ENCODE measurements at regions not wholly inside any gene's neighbourhood (a gene's known extent, or its start where the extent isn't known, plus 50 kb on each side); places are given as distances from the start of the nearest gene placed in this dataset.
A peak's percentile ranks its signal among the peaks of the same experiment; 100 is the strongest.

- TF ChIP-seq SKIL (IDR thresholded peaks at IDR 0.05; ENCODE audit: low read depth, poor library complexity, severe bottlenecking), result no peak
Observed at GRCh38 chr5:82821846-82822633, 255.2 kb downstream of the TMEM167A start (continued).

GRCh38 chr5:82820961-82821845 is 256.0 kb downstream of the TMEM167A start:
- POLR2A ChIA-PET, result interaction anchor here (0.6 to 1.4 kb wide), 2 partner anchors 96 to 97 kb away, joined by 3 to 4 read pairs; no protein-coding TSS in a partner anchor
- Histone ChIP-seq H3K79me2 (ENCODE audit: control insufficient read depth, insufficient read depth, low read length) (no peaks in the 10 kb centered on the region), H2AFZ (ENCODE audit: control insufficient read depth, low read depth, low read length) (peak overlapping the region; percentile 82), H3K27me3 (replicated peaks in 1 of 2; ENCODE audit: control insufficient read depth in 2 of 2, insufficient read depth in 2 of 2, low read length in 1 of 2) (no peaks in the 10 kb centered on the region), H3K4me3 (peak overlapping the region; percentile 33; the same call in 1 of the 2 replicates), H3K9me3 (replicated peaks; ENCODE audit: control insufficient read depth, insufficient read depth, low read length) (peaks cover 2% of the 10 kb centered on the region; the same call in 2 of the 3 replicates), H3K9ac (ENCODE audit: control insufficient read depth, insufficient read depth, low read length) (0 out of 2 replicates have a peak overlapping the region, but pooled peaks have one; percentile 38), H3K27ac (ENCODE audit: control insufficient read depth, insufficient read depth) (peak overlapping the region; percentile 62), H3K4me2 (ENCODE audit: control insufficient read depth, insufficient read depth) (peak overlapping the region; percentile 75), H4K20me1 (ENCODE audit: control insufficient read depth, insufficient read depth) (no peaks in the 10 kb centered on the region), H3K36me3 (ENCODE audit: control insufficient read depth in 2 of 2, insufficient read depth in 2 of 2, low read length in 1 of 2) (no peaks in the 10 kb centered on the region), H3K4me1 (ENCODE audit: control insufficient read depth, insufficient read depth, low read length) (peaks cover 13% of the 10 kb centered on the region)
- SMC1A ChIA-PET (ENCODE audit: uncharacterized antibody, unreplicated experiment), result interaction anchor here (0.9 to 1.9 kb wide), 4 partner anchors 37 to 606 kb away, joined by 3 to 5 read pairs (median 3); no protein-coding TSS in a partner anchor
- in situ Hi-C loops (cut with MboI), result no loop called here
- WGBS (ENCODE audit: insufficient coverage, insufficient replicate concordance, low lambda C conversion rate, missing lambda C conversion rate), result 30% methylated on average over 10 of the region's 10 CpGs
- intact Hi-C loops (cut with micrococcal nuclease; ENCODE audit: unreplicated experiment), result loop anchor here (2.0 kb wide), 1 partner anchor 60 kb away; no protein-coding TSS in a partner anchor
- CTCF ChIA-PET, result interaction anchor here (1.2 kb wide), 2 partner anchors 9 to 181 kb away, joined by 3 read pairs; no protein-coding TSS in a partner anchor
- ATAC-seq, result peak; percentile 75
- no peak for DNase-seq (ENCODE audit: low read depth, low spot score)
- no TSS peak for BruUV-seq (replicated peaks)
- RAD21 ChIA-PET (ENCODE audit: unreplicated experiment), result interaction anchor here (0.9 to 1.4 kb wide), 6 partner anchors 9 to 90 kb away, joined by 3 to 8 read pairs (median 4); no protein-coding TSS in a partner anchor
- no peak for FAIRE-seq
- TF ChIP-seq ATF7 (IDR thresholded peaks at IDR 0.05; ENCODE audit: low read depth) (no peak), E2F4 (IDR thresholded peaks at IDR 0.05; ENCODE audit: low read depth, low read length) (no peak), MTA2 (IDR thresholded peaks at IDR 0.05; ENCODE audit: low read depth) (peak; percentile 48), CBX5 (IDR thresholded peaks at IDR 0.05; ENCODE audit: low read depth) (no peak), RFX5 (IDR thresholded peaks at IDR 0.05; ENCODE audit: low read depth, low read length) (no peak), ZBED1 (IDR thresholded peaks at IDR 0.05; ENCODE audit: borderline replicate concordance) (0 out of 2 replicates have a peak, but pooled peaks have one; percentile 43), E4F1 (IDR thresholded peaks at IDR 0.05; ENCODE audit: borderline replicate concordance, partially characterized antibody) (no peak), PKNOX1 (IDR thresholded peaks at IDR 0.05) (peak; percentile 82), ATF2 (IDR thresholded peaks at IDR 0.05; ENCODE audit: low read length) (peak; percentile 22; the same call in 1 of the 2 replicates)

Measured in GM12878 (cell line).